GM12873 (cell line): ENCODE measurements at regions not wholly inside any gene's neighbourhood (a gene's known extent, or its start where the extent isn't known, plus 50 kb on each side); places are given as distances from the start of the nearest gene placed in this dataset.
A peak's percentile ranks its signal among the peaks of the same experiment; 100 is the strongest.

ENCODE experiments used
- TF ChIP-seq, protein P1 (sequence below): IDR thresholded peaks from 2 replicates; pipeline ENCODE4 v1.5.1; 2012; ENCODE audit warnings: low read depth, mild to moderate bottlenecking, moderate library complexity, low read length, control low read depth; ENCODE audit not compliant: insufficient read depth; ENCODE audit errors: missing control alignments

DNA sequence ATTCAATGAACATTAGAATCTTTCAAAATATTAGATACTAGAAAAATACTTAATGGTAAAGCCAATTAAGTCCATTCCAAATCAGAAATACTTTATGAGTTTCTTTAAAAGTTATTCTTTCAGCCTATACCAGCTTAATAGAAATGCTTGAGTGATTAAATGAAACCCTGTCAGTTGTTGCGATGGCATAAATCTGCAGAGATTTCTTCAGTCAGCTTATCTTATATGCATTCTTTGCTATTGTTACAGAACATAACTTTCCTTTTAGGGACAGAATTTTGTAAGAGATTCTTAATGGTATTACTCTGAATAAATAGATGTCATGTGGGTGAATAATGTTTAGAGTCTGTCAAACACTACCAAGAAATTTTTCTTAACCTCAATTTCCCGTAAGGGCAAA is 325.0 kb upstream of the HAND2 start:
- TF ChIP-seq, protein P1, sequence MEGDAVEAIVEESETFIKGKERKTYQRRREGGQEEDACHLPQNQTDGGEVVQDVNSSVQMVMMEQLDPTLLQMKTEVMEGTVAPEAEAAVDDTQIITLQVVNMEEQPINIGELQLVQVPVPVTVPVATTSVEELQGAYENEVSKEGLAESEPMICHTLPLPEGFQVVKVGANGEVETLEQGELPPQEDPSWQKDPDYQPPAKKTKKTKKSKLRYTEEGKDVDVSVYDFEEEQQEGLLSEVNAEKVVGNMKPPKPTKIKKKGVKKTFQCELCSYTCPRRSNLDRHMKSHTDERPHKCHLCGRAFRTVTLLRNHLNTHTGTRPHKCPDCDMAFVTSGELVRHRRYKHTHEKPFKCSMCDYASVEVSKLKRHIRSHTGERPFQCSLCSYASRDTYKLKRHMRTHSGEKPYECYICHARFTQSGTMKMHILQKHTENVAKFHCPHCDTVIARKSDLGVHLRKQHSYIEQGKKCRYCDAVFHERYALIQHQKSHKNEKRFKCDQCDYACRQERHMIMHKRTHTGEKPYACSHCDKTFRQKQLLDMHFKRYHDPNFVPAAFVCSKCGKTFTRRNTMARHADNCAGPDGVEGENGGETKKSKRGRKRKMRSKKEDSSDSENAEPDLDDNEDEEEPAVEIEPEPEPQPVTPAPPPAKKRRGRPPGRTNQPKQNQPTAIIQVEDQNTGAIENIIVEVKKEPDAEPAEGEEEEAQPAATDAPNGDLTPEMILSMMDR, result no peak

GRCh38 chr4:173852775-173853174 is 322.7 kb upstream of the HAND2 start:
- TF ChIP-seq, protein P1, result no peak

GRCh38 chr4:173845580-173845979 is 315.6 kb upstream of the HAND2 start:
- TF ChIP-seq, protein P1, result no peak

GRCh38 chr4:173839865-173840264 is 309.8 kb upstream of the HAND2 start:
- TF ChIP-seq, protein P1, result no peak

DNA sequence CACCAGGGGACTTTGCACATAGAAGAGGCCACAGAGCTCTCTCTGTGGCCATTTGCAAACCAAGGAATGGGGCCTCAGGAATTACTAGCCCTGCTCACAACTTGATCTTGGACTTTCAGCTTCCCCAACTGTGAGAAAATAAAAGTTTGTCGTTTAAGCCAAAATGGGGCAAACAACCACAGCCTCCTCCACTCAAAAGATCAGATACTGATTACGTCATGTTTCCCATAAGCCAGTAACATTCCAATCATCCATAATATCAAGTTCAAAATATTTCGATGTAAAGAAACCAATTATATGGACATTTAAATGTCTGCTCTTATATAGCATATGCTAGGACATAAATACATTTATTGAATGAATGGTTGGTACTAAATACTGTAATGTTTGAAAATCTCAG is 307.5 kb upstream of the HAND2 start:
- TF ChIP-seq, protein P1, result no peak

- TF ChIP-seq, protein P1, result no peak
Observed at GRCh38 chr4:173835903-173836302, 305.9 kb upstream of the HAND2 start.

GRCh38 chr4:173834151-173834550 is 304.1 kb upstream of the HAND2 start:
- TF ChIP-seq, protein P1, result peak; percentile 16
